ENCODE measurements at regions not wholly inside any gene's neighbourhood (a gene's known extent, or its start where the extent isn't known, plus 50 kb on each side); places are given as distances from the start of the nearest gene placed in this dataset.

GRCh38 chr4:144353292-144353691, 212.8 kb upstream of the GYPA start:
- Histone ChIP-seq H2BK5ac (ENCODE audit: low read depth, low read length, poor library complexity, severe bottlenecking) (no peak overlapping the region), H3K79me1 (ENCODE audit: low read depth in 1 of 2, low read length in 2 of 2) (no peaks in the 10 kb centered on the region), H3K4ac (ENCODE audit: low read depth, low read length) (no peak overlapping the region), H3K36me3 (ENCODE audit: control insufficient read depth, insufficient read depth, low read length) (no peaks in the 10 kb centered on the region), H2AK5ac (ENCODE audit: low read depth, low read length) (no peak overlapping the region), H4K8ac (ENCODE audit: low read depth in 2 of 2, low read length in 2 of 2) (no peak overlapping the region), H3K18ac (ENCODE audit: low read depth, low read length) (no peak overlapping the region), H3K27me3 (ENCODE audit: control insufficient read depth, insufficient read depth, low read length) (peaks cover 19% of the 10 kb centered on the region), H2BK15ac (ENCODE audit: low read depth, low read length) (no peak overlapping the region), H3K23ac (ENCODE audit: low read depth, low read length) (no peak overlapping the region), H3K56ac (ENCODE audit: extremely low read depth, insufficient read depth, low read length) (no peak overlapping the region), H3K27ac (ENCODE audit: insufficient read depth, low read length) (no peak overlapping the region), H3K9me3 (ENCODE audit: control insufficient read depth, insufficient read depth, low read length) (no peaks in the 10 kb centered on the region), H3K9ac (ENCODE audit: low read depth, low read length) (no peak overlapping the region), H2AFZ (replicated peaks; ENCODE audit: low read length, poor library complexity) (no peak overlapping the region), H4K20me1 (ENCODE audit: insufficient read depth, low read length) (no peaks in the 10 kb centered on the region), H2BK120ac (ENCODE audit: low read depth, low read length) (no peak overlapping the region), H4K91ac (ENCODE audit: insufficient read depth, low read depth, low read length) (no peak overlapping the region), H3K14ac (replicated peaks; ENCODE audit: low read depth, low read length) (no peak overlapping the region), H3K4me1 (ENCODE audit: control insufficient read depth, insufficient read depth, low read length) (no peaks in the 10 kb centered on the region), H2BK20ac (ENCODE audit: low read depth, low read length) (no peak overlapping the region), H2AK9ac (replicated peaks; ENCODE audit: low read depth, low read length, poor library complexity) (no peak overlapping the region), H3K4me3 (ENCODE audit: insufficient read depth, low read depth, low read length) (no peak overlapping the region), H3K4me2 (ENCODE audit: low read depth, low read length) (no peak overlapping the region), H3K9me1 (ENCODE audit: insufficient read depth, low read length) (no peaks in the 10 kb centered on the region), H4K5ac (ENCODE audit: low read depth, low read length) (no peak overlapping the region)
- CTCF ChIA-PET = no interaction called here
- intact Hi-C loops (cut with micrococcal nuclease) = no loop called here
- dilution Hi-C loops (cut with HindIII; ENCODE audit: low sequenced_read_pairs, unreplicated experiment) = no loop called here
- ATAC-seq (ENCODE audit: low read depth) (no peak), DNase-seq (no peak)
- WGBS, 2 experiments (ENCODE audit: extremely low coverage in 2 of 2, insufficient read length in 1 of 2) = 57% methylated on average over 2 of the region's 5 CpGs; no CpG with 5 or more reads in 1 of the 2 experiments
- no TSS peak for BruUV-seq (replicated peaks)
- POLR2A ChIA-PET (ENCODE audit: unreplicated experiment) = no interaction called here
- TF ChIP-seq RCOR1 (IDR thresholded peaks at IDR 0.05; ENCODE audit: insufficient replicate concordance, low read length) (no peak), BHLHE40 (IDR thresholded peaks at IDR 0.05; ENCODE audit: low read depth, low read length) (no peak), RAD21 (IDR thresholded peaks at IDR 0.05; ENCODE audit: low read length) (no peak), MAZ (IDR thresholded peaks at IDR 0.05; ENCODE audit: borderline replicate concordance, low read depth, low read length) (no peak), MAFK (IDR thresholded peaks at IDR 0.05; ENCODE audit: low read depth, low read length) (no peak)
- in situ Hi-C loops (cut with MboI; ENCODE audit: low sequenced_read_pairs) = no loop called here
